ENCODE measurements at regions not wholly inside any gene's neighbourhood (a gene's known extent, or its start where the extent isn't known, plus 50 kb on each side); places are given as distances from the start of the nearest gene placed in this dataset.

DNA sequence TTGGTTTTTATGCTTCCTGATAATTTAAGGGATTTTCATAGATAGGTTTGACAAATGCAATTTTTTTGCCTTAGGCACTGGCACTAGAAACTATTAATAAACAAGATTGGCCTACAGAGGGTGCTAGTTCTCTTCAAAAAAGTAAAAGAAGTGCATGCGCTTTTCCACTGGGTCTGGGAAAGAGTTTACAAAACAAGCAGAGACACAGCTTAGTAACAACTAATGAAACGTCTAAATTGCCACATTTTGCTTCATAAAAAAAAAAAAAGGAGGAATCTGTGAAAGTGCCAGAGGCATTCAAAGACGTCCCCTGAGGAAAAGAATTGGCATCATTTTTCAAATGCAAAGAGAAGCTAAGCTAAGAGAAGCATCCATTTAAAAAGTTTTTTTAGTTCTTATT lies 58.3 kb upstream of the EEA1 start:
- peak overlapping the region; percentile 97 for H3K27ac ChIP-seq
- TF ChIP-seq FOXP2 (optimal IDR thresholded peaks at IDR 0.05; ENCODE audit: control extremely low read depth, extremely low read length, insufficient read depth) (no peak), EZH2 (IDR thresholded peaks at IDR 0.05) (no peak), POLR2AphosphoS5 (IDR thresholded peaks at IDR 0.05; ENCODE audit: borderline replicate concordance, low read depth, low read length) (no peak)
- H3K9me3 ChIP-seq (ENCODE audit: low read depth, low read length) = no peaks in the 10 kb centered on the region
- peak overlapping the region; percentile 69 for H3K9ac ChIP-seq (ENCODE audit: insufficient read length)
- H3K4me3 ChIP-seq = peak overlapping the region; percentile 61
- DNase-seq (ENCODE audit: low read depth, low spot score) = peak; percentile 95
- H3K36me3 ChIP-seq (ENCODE audit: insufficient read depth, low read length) = no peaks in the 10 kb centered on the region

DNA sequence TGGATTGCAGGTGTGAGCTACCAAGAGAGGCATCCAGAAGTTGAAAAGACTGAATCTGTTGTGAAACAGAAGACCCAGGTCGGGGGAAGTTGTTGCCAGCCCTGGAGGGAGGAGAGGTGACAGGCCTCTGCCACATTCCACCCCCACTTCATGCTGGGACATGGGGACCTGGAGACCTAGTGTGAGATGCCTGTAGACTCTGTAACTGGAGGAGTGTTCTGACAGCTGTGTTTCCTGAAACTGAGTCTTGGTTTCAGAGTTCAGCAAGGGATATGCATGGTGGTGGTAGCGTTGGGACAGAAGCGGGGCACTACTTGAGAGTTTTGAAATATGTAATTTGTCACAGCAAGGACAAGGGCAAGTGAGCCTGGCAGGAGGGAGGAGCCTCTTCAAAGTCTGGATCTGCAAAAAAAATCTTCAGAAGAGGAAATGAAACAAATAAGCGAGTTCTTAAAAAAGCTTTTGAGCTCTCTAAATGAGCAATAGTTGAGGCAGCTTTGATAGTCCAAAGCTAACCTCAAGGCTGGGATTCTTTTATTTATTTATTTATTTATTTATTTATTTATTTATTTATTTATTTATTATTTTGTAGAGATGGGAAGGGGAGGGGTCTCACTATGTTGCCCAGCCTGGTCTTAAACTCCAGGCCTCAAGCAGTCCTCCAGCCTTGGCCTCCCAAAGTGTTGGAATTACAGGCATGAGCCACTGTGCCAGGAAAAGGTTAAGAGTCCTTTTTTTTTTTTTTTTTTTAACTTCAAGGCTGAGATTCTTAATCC lies 58.9 kb upstream of the EEA1 start:
- Histone ChIP-seq H3K36me3 (ENCODE audit: insufficient read depth, low read length) (no peaks in the 10 kb centered on the region), H3K9me3 (ENCODE audit: low read depth, low read length) (no peaks in the 10 kb centered on the region), H3K27ac (peak overlapping the region; percentile 97), H3K9ac (ENCODE audit: insufficient read length) (peak overlapping the region; percentile 69), H3K4me3 (peak overlapping the region; percentile 61)
- no peak for DNase-seq (ENCODE audit: low read depth, low spot score)
- TF ChIP-seq FOXP2 (optimal IDR thresholded peaks at IDR 0.05; ENCODE audit: control extremely low read depth, extremely low read length, insufficient read depth) (no peak), POLR2AphosphoS5 (IDR thresholded peaks at IDR 0.05; ENCODE audit: borderline replicate concordance, low read depth, low read length) (no peak), EZH2 (IDR thresholded peaks at IDR 0.05) (no peak)

DNA sequence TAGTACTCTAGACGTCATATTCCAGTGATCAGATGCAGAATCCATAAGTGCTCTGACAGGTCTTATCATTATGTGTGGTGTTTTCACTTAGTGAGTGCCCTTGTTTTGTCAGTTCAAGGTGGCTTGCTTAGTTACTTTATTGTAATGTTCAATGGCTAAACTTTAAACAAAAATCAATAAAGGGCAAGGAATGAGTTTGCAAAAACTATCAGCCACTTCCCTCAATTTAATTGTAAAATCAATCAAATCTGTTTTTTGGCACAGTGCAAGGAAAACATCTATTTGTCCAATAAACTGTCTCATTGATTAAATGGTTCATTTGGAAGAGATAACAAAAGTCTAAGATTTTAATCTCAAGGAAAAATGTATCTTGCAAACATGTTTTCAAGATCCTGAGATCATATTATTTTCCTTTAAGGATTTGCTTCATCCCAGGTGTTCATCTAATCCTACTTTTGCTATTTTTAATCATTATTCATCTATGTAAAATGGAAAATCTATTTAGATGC lies 59.6 kb upstream of the EEA1 start:
- no peaks in the 10 kb centered on the region for H3K36me3 ChIP-seq (ENCODE audit: insufficient read depth, low read length)
- H3K9ac ChIP-seq (ENCODE audit: insufficient read length) = no peak overlapping the region
- TF ChIP-seq POLR2AphosphoS5 (IDR thresholded peaks at IDR 0.05; ENCODE audit: borderline replicate concordance, low read depth, low read length) (no peak), FOXP2 (optimal IDR thresholded peaks at IDR 0.05; ENCODE audit: control extremely low read depth, extremely low read length, insufficient read depth) (no peak), EZH2 (IDR thresholded peaks at IDR 0.05) (no peak)
- peak overlapping the region; percentile 97; the same call in 1 of the 2 replicates for H3K27ac ChIP-seq
- H3K4me3 ChIP-seq = no peak overlapping the region
- H3K9me3 ChIP-seq (ENCODE audit: low read depth, low read length) = no peaks in the 10 kb centered on the region; the same call in 1 of the 2 replicates
- no peak for DNase-seq (ENCODE audit: low read depth, low spot score)

DNA sequence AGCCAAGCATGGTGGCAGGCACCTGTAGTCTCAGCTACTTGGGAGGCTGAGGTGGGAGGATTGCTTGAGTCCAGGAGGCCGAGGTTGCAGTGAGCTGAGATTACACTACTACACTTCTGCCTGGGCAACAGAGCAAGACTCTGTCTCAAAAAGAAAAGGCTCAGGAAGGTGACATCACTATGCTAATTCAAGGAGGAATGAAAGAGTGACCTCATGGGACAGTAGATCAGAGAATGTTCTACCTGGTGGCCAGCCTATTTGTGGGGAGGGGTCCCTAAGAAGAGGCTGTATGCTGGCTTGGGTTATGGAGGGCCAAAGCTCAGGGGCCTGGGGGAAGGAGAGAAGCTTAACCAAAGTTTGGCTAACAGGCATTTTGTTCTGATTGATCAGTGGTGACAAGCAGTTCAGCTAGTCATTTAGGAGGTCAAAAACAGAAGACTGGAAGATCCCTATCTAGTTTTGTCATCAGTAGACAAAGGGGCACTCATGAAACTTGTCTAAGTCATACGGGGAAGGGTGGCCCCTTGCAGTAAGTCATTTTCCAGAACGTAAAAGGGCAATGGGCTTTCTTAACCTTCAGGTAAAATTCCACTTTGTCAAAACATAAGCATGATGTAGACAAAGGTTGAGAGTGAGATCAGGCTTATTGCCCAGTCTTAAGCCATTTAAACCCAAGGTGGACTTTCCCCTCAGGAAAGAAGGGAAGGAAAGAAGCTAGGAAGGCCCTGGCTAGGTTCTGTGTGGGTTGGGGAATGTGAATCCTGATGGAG lies 60.8 kb upstream of the EEA1 start:
- Histone ChIP-seq H3K36me3 (ENCODE audit: insufficient read depth, low read length) (no peaks in the 10 kb centered on the region), H3K9me3 (ENCODE audit: low read depth, low read length) (no peaks in the 10 kb centered on the region; the same call in 1 of the 2 replicates), H3K27ac (no peak overlapping the region), H3K4me3 (no peak overlapping the region), H3K9ac (ENCODE audit: insufficient read length) (no peak overlapping the region)
- no peak for DNase-seq (ENCODE audit: low read depth, low spot score)
- TF ChIP-seq POLR2AphosphoS5 (IDR thresholded peaks at IDR 0.05; ENCODE audit: borderline replicate concordance, low read depth, low read length) (no peak), EZH2 (IDR thresholded peaks at IDR 0.05) (no peak), FOXP2 (optimal IDR thresholded peaks at IDR 0.05; ENCODE audit: control extremely low read depth, extremely low read length, insufficient read depth) (no peak)

DNA sequence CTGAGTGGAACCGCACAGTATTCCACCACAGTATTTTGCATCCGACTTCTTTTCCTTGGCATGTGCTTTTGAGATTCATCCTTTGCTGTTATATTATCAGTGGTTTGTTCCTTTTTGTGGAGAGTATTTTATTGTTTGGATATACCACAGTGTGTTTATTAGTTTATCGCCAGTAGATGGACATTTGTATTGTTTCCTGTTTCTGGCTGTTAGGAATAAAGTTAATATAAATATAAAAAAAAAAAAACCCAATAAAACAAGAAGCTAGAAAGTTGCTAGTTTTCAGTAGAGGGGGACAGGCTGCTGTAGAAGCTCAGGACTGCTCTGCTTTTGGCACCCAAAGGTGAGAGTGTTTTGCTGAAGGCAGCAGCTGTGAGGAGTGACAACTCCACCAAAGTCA lies 62.0 kb upstream of the EEA1 start:
- Histone ChIP-seq H3K9me3 (ENCODE audit: low read depth, low read length) (no peaks in the 10 kb centered on the region; the same call in 1 of the 2 replicates), H3K36me3 (ENCODE audit: insufficient read depth, low read length) (no peaks in the 10 kb centered on the region), H3K9ac (ENCODE audit: insufficient read length) (no peak overlapping the region), H3K27ac (no peak overlapping the region), H3K4me3 (no peak overlapping the region)
- DNase-seq (ENCODE audit: low read depth, low spot score) = no peak
- no peak for TF ChIP-seq FOXP2 (optimal IDR thresholded peaks at IDR 0.05; ENCODE audit: control extremely low read depth, extremely low read length, insufficient read depth)

DNA sequence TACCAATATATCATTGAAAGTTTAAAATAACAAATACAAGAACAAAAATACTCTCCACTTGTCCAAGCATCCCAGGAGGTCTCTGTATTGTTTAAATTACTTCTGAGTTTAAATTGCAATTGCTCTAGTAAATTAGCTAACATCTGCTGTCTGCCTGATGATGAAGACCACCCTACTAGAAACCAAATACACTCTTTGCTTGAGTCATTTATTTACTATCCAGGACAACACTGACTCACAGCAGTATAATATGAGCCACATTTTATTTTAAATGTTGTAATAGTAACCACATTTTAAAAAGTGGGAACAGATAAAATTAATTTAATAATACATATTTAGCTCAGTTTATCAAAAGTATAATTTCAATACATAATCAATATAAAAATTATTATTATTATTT lies 62.9 kb upstream of the EEA1 start:
- DNase-seq (ENCODE audit: low read depth, low spot score) = no peak
- Histone ChIP-seq H3K9me3 (ENCODE audit: low read depth, low read length) (no peaks in the 10 kb centered on the region; the same call in 1 of the 2 replicates), H3K27ac (no peak overlapping the region), H3K36me3 (ENCODE audit: insufficient read depth, low read length) (no peaks in the 10 kb centered on the region), H3K9ac (ENCODE audit: insufficient read length) (no peak overlapping the region), H3K4me3 (no peak overlapping the region)
- TF ChIP-seq FOXP2 (optimal IDR thresholded peaks at IDR 0.05; ENCODE audit: control extremely low read depth, extremely low read length, insufficient read depth) (no peak), EZH2 (IDR thresholded peaks at IDR 0.05) (no peak), POLR2AphosphoS5 (IDR thresholded peaks at IDR 0.05; ENCODE audit: borderline replicate concordance, low read depth, low read length) (no peak)

DNA sequence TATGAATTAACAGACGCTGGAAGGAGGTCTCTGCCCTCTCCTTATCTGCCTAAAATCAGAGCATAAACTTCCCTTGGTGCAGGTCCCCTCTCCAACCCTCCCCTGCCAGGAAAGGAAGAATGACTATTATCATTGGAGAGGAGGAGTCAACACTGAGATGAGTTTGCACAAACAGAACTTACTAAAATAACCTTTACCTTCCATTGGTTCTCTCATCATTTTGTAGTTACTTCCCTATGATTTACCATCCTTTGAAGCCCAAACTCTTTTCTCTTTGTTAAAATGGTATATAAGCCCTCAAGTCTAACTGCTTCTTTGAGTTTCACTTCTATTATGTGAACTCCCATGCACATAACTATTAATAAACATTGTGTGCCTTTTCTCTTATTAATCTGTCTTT lies 64.2 kb upstream of the EEA1 start:
- Histone ChIP-seq H3K9ac (ENCODE audit: insufficient read length) (no peak overlapping the region), H3K9me3 (ENCODE audit: low read depth, low read length) (no peaks in the 10 kb centered on the region; the same call in 1 of the 2 replicates), H3K4me3 (no peak overlapping the region), H3K36me3 (ENCODE audit: insufficient read depth, low read length) (no peaks in the 10 kb centered on the region), H3K27ac (no peak overlapping the region)
- DNase-seq (ENCODE audit: low read depth, low spot score) = no peak
- TF ChIP-seq POLR2AphosphoS5 (IDR thresholded peaks at IDR 0.05; ENCODE audit: borderline replicate concordance, low read depth, low read length) (no peak), EZH2 (IDR thresholded peaks at IDR 0.05) (no peak), FOXP2 (optimal IDR thresholded peaks at IDR 0.05; ENCODE audit: control extremely low read depth, extremely low read length, insufficient read depth) (no peak)

DNA sequence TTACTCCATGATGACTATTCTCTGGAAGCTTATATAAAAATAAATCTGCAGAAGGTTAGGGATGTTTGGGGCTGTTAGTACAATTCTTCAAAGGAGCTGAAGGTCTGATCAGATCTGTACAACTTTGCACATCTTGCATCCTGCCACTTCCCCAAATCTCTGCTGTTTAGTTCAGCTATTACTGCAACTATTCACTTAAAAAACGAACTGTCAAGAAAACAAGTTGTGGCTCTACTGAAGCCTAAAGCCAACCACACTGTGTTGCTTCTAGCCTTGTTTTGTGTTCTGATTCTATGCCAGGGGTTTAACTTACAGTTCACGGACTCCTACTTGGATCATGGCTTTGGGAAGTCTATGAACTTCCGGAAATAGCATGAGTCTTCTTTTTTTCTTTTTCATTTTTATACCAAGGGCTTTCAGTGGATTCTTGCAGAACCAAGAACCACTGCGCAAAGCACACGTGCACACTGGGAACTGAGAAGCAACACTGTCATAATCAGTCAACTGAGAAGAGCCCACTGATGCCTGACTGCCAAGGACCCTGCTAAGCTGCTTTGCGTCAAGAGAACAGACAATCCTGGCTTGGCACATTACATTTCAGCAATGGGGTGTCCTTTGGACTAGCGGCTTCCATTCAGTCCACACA lies 66.3 kb upstream of the EEA1 start:
- no peak for TF ChIP-seq EZH2 (IDR thresholded peaks at IDR 0.05)
- TF ChIP-seq FOXP2 (optimal IDR thresholded peaks at IDR 0.05; ENCODE audit: control extremely low read depth, extremely low read length, insufficient read depth) = no peak
- TF ChIP-seq POLR2AphosphoS5 (IDR thresholded peaks at IDR 0.05; ENCODE audit: borderline replicate concordance, low read depth, low read length) = no peak
- Histone ChIP-seq H3K36me3 (ENCODE audit: insufficient read depth, low read length) (no peaks in the 10 kb centered on the region), H3K4me3 (no peak overlapping the region), H3K9me3 (ENCODE audit: low read depth, low read length) (no peaks in the 10 kb centered on the region; the same call in 1 of the 2 replicates), H3K27ac (no peak overlapping the region), H3K9ac (ENCODE audit: insufficient read length) (no peak overlapping the region)
- DNase-seq (ENCODE audit: low read depth, low spot score) = no peak
